ENCODE measurements at regions not wholly inside any gene's neighbourhood (a gene's known extent, or its start where the extent isn't known, plus 50 kb on each side); places are given as distances from the start of the nearest gene placed in this dataset.
"Not testable (repeated sequence)": the region's sequence is repeated elsewhere in the genome, so short reads cannot be mapped to it uniquely, and the experiment has no call there.

- no peak for TF ChIP-seq CTCF (IDR thresholded peaks at IDR 0.05; ENCODE audit: low read depth, low read length)
- Histone ChIP-seq H3K4me1 (ENCODE audit: low read depth) (no peaks in the 10 kb centered on the region), H3K4me3 (no peak overlapping the region), H3K36me3 (no peaks in the 10 kb centered on the region), H3K27ac (no peak overlapping the region), H3K9me3 (ENCODE audit: low read depth) (no peaks in the 10 kb centered on the region), H3K27me3 (no peaks in the 10 kb centered on the region)
- no peak for DNase-seq (ENCODE audit: low read depth in 1 of 2, low spot score in 1 of 2)
These were observed 179.7 kb upstream of the ST6GALNAC5 start for GRCh38 chr1:76687307-76688175.

GRCh38 chr1:76690766-76691165 is 176.5 kb upstream of the ST6GALNAC5 start:
- Histone ChIP-seq H3K4me1 (ENCODE audit: low read depth) (no peaks in the 10 kb centered on the region), H3K27ac (no peak overlapping the region), H3K27me3 (no peaks in the 10 kb centered on the region), H3K4me3 (no peak overlapping the region), H3K9me3 (ENCODE audit: low read depth) (no peaks in the 10 kb centered on the region), H3K36me3 (no peaks in the 10 kb centered on the region)
- DNase-seq (ENCODE audit: low read depth in 1 of 2, low spot score in 1 of 2) = no peak
- no peak for TF ChIP-seq CTCF (IDR thresholded peaks at IDR 0.05; ENCODE audit: low read depth, low read length)

- Histone ChIP-seq H3K36me3 (no peaks in the 10 kb centered on the region), H3K9me3 (ENCODE audit: low read depth) (no peaks in the 10 kb centered on the region), H3K27me3 (no peaks in the 10 kb centered on the region), H3K4me1 (ENCODE audit: low read depth) (no peaks in the 10 kb centered on the region), H3K27ac (no peak overlapping the region), H3K4me3 (no peak overlapping the region)
- no peak for TF ChIP-seq CTCF (IDR thresholded peaks at IDR 0.05; ENCODE audit: low read depth, low read length)
- DNase-seq (ENCODE audit: low read depth in 1 of 2, low spot score in 1 of 2) = no peak
These were observed 171.7 kb upstream of the ST6GALNAC5 start for GRCh38 chr1:76695535-76695934.

- Histone ChIP-seq H3K4me1 (ENCODE audit: low read depth) (no peaks in the 10 kb centered on the region), H3K9me3 (ENCODE audit: low read depth) (no peaks in the 10 kb centered on the region), H3K36me3 (no peaks in the 10 kb centered on the region), H3K4me3 (no peak overlapping the region), H3K27ac (no peak overlapping the region), H3K27me3 (no peaks in the 10 kb centered on the region)
- DNase-seq (ENCODE audit: low read depth in 1 of 2, low spot score in 1 of 2) = no peak
- TF ChIP-seq CTCF (IDR thresholded peaks at IDR 0.05; ENCODE audit: low read depth, low read length) = no peak
These were observed 169.9 kb upstream of the ST6GALNAC5 start for GRCh38 chr1:76697361-76697760.

- H3K27me3 ChIP-seq; H3K4me1 ChIP-seq (ENCODE audit: low read depth); DNase-seq (ENCODE audit: low read depth in 1 of 2, low spot score in 1 of 2); H3K9me3 ChIP-seq (ENCODE audit: low read depth); H3K36me3 ChIP-seq; H3K27ac ChIP-seq; H3K4me3 ChIP-seq: not testable (repeated sequence)
These were observed 167.6 kb upstream of the ST6GALNAC5 start for GRCh38 chr1:76699646-76700045.

- DNase-seq (ENCODE audit: low read depth in 1 of 2, low spot score in 1 of 2); H3K9me3 ChIP-seq (ENCODE audit: low read depth); H3K4me1 ChIP-seq (ENCODE audit: low read depth); H3K4me3 ChIP-seq; H3K36me3 ChIP-seq; H3K27ac ChIP-seq; H3K27me3 ChIP-seq: not testable (repeated sequence)
These were observed 167.1 kb upstream of the ST6GALNAC5 start for GRCh38 chr1:76700200-76700599.

All from cardiac muscle cell (in vitro differentiated cells and primary cell).